ENCODE measurements at regions not wholly inside any gene's neighbourhood (a gene's known extent, or its start where the extent isn't known, plus 50 kb on each side); places are given as distances from the start of the nearest gene placed in this dataset.

- H3K36me3 ChIP-seq, result no peaks in the 10 kb centered on the region
- H3K9me3 ChIP-seq, result no peaks in the 10 kb centered on the region
- no peak for DNase-seq
- no peaks in the 10 kb centered on the region for H3K4me1 ChIP-seq
- no peak overlapping the region for H3K27ac ChIP-seq
- H3K27me3 ChIP-seq, result no peaks in the 10 kb centered on the region
- no peak overlapping the region for H3K4me3 ChIP-seq
- H3K9ac ChIP-seq (ENCODE audit: low read depth in 2 of 2, low read length in 2 of 2), result no peak overlapping the region
- intact Hi-C loops (cut with DNase I), result no loop called here
- no peak for TF ChIP-seq CTCF (IDR thresholded peaks at IDR 0.05)
Measured at GRCh38 chr10:107732045-107732444, 567.5 kb upstream of the SORCS1 start.

- intact Hi-C loops (cut with DNase I), result no loop called here
- peak; percentile 25 for DNase-seq
Measured at GRCh38 chr10:107728807-107729206, 564.3 kb upstream of the SORCS1 start.

GRCh38 chr10:107727767-107728317, 563.3 kb upstream of the SORCS1 start:
- Histone ChIP-seq H3K9ac (ENCODE audit: low read depth in 2 of 2, low read length in 2 of 2) (no peak overlapping the region), H3K9me3 (no peaks in the 10 kb centered on the region), H3K27me3 (no peaks in the 10 kb centered on the region), H3K4me3 (no peak overlapping the region), H3K4me1 (no peaks in the 10 kb centered on the region), H3K36me3 (no peaks in the 10 kb centered on the region), H3K27ac (peak overlapping the region; percentile 52)
- DNase-seq, result peak; percentile 38
- TF ChIP-seq CTCF (IDR thresholded peaks at IDR 0.05), result no peak
- intact Hi-C loops (cut with DNase I), result no loop called here

More at GRCh38 chr10:107728807-107729206, 564.3 kb upstream of the SORCS1 start:
- H3K27ac ChIP-seq, result peak overlapping the region; percentile 52
- no peaks in the 10 kb centered on the region for H3K4me1 ChIP-seq
- H3K27me3 ChIP-seq, result no peaks in the 10 kb centered on the region
- no peak overlapping the region for H3K4me3 ChIP-seq
- H3K36me3 ChIP-seq, result no peaks in the 10 kb centered on the region
- H3K9ac ChIP-seq (ENCODE audit: low read depth in 2 of 2, low read length in 2 of 2), result no peak overlapping the region
- TF ChIP-seq CTCF (IDR thresholded peaks at IDR 0.05), result no peak
- H3K9me3 ChIP-seq, result no peaks in the 10 kb centered on the region

- Histone ChIP-seq H3K36me3 (no peaks in the 10 kb centered on the region), H3K9ac (ENCODE audit: low read depth in 2 of 2, low read length in 2 of 2) (no peak overlapping the region), H3K27ac (no peak overlapping the region), H3K9me3 (no peaks in the 10 kb centered on the region), H3K4me3 (no peak overlapping the region), H3K27me3 (no peaks in the 10 kb centered on the region), H3K4me1 (no peaks in the 10 kb centered on the region)
- intact Hi-C loops (cut with DNase I), result no loop called here
- TF ChIP-seq CTCF (IDR thresholded peaks at IDR 0.05), result no peak
- DNase-seq, result no peak
Measured at GRCh38 chr10:107718864-107719263, 554.4 kb upstream of the SORCS1 start.

GRCh38 chr10:107717046-107717445, 552.5 kb upstream of the SORCS1 start:
- no peak overlapping the region for H3K4me3 ChIP-seq
- no peak overlapping the region for H3K27ac ChIP-seq
- H3K9me3 ChIP-seq, result no peaks in the 10 kb centered on the region
- H3K4me1 ChIP-seq, result no peaks in the 10 kb centered on the region
- no peaks in the 10 kb centered on the region for H3K36me3 ChIP-seq
- H3K27me3 ChIP-seq, result no peaks in the 10 kb centered on the region
- no peak for TF ChIP-seq CTCF (IDR thresholded peaks at IDR 0.05)
- intact Hi-C loops (cut with DNase I), result no loop called here
- DNase-seq, result no peak
- H3K9ac ChIP-seq (ENCODE audit: low read depth in 2 of 2, low read length in 2 of 2), result no peak overlapping the region

All from colonic mucosa (tissue), 4 donors.